Effector memory CD4-positive, alpha-beta T cell (primary cell): ENCODE measurements at regions not wholly inside any gene's neighbourhood (a gene's known extent, or its start where the extent isn't known, plus 50 kb on each side); places are given as distances from the start of the nearest gene placed in this dataset.
"Not testable (repeated sequence)": the region's sequence is repeated elsewhere in the genome, so short reads cannot be mapped to it uniquely, and the experiment has no call there.

Experiments used
- DNase-seq, 3 donors: peaks; one replicate each; pipeline ENCODE4 v3.0.0-alpha.2; 2020
- H3K27ac ChIP-seq: 2 replicates; pipeline ENCODE4 v1.7.0; 2013; ENCODE audit warnings: mild to moderate bottlenecking, low read length, moderate library complexity; ENCODE audit not compliant: insufficient read depth, poor library complexity, severe bottlenecking
- H3K27me3 ChIP-seq: replicated peaks from 2 replicates; pipeline ENCODE4 v1.7.0; 2013; ENCODE audit warnings: mild to moderate bottlenecking, low read length; ENCODE audit not compliant: insufficient read depth, control insufficient read depth, poor library complexity, severe bottlenecking
- H3K36me3 ChIP-seq: 2 replicates; pipeline ENCODE4 v1.7.0; 2013; ENCODE audit warnings: mild to moderate bottlenecking, low read length, moderate library complexity; ENCODE audit not compliant: control insufficient read depth, insufficient read depth
- H3K4me1 ChIP-seq: 2 replicates; pipeline ENCODE4 v1.7.0; 2013; ENCODE audit warnings: low read length, mild to moderate bottlenecking; ENCODE audit not compliant: control insufficient read depth, insufficient read depth, poor library complexity, severe bottlenecking
- H3K4me3 ChIP-seq: 2 replicates; pipeline ENCODE4 v1.7.0; 2013; ENCODE audit warnings: low read length, low read depth, mild to moderate bottlenecking; ENCODE audit not compliant: insufficient read depth, poor library complexity, severe bottlenecking
- H3K9me3 ChIP-seq: 2 replicates; pipeline ENCODE4 v1.7.0; 2013; ENCODE audit warnings: mild to moderate bottlenecking, low read length, moderate library complexity; ENCODE audit not compliant: control insufficient read depth

- H3K36me3 ChIP-seq, H3K27ac ChIP-seq, H3K27me3 ChIP-seq, DNase-seq, H3K4me3 ChIP-seq, H3K4me1 ChIP-seq, H3K9me3 ChIP-seq: not testable (repeated sequence)
Observed at GRCh38 chr1:221604390-221604789, 137.5 kb downstream of the DUSP10 start.

- Histone ChIP-seq H3K36me3 (no peaks in the 10 kb centered on the region), H3K27ac (no peak overlapping the region), H3K9me3 (no peaks in the 10 kb centered on the region), H3K4me1 (no peaks in the 10 kb centered on the region), H3K27me3 (no peaks in the 10 kb centered on the region), H3K4me3 (no peak overlapping the region)
- no peak for DNase-seq
Observed at GRCh38 chr1:221604948-221605347, 136.9 kb downstream of the DUSP10 start.

GRCh38 chr1:221605569-221605968, 136.3 kb downstream of the DUSP10 start:
- no peak for DNase-seq
- Histone ChIP-seq H3K9me3 (no peaks in the 10 kb centered on the region), H3K4me3 (no peak overlapping the region), H3K27ac (no peak overlapping the region), H3K4me1 (no peaks in the 10 kb centered on the region), H3K27me3 (no peaks in the 10 kb centered on the region), H3K36me3 (no peaks in the 10 kb centered on the region)

- H3K27ac ChIP-seq: no peak overlapping the region
- no peaks in the 10 kb centered on the region for H3K36me3 ChIP-seq
- H3K9me3 ChIP-seq: no peaks in the 10 kb centered on the region
- no peaks in the 10 kb centered on the region for H3K27me3 ChIP-seq
- no peak overlapping the region for H3K4me3 ChIP-seq
- no peak for DNase-seq
- no peaks in the 10 kb centered on the region for H3K4me1 ChIP-seq
Observed at GRCh38 chr1:221606256-221606655, 135.6 kb downstream of the DUSP10 start.

GRCh38 chr1:221608835-221609320, 133.0 kb downstream of the DUSP10 start:
- no peaks in the 10 kb centered on the region for H3K4me1 ChIP-seq
- H3K36me3 ChIP-seq: no peaks in the 10 kb centered on the region
- no peaks in the 10 kb centered on the region for H3K27me3 ChIP-seq
- no peaks in the 10 kb centered on the region for H3K9me3 ChIP-seq
- no peak overlapping the region for H3K27ac ChIP-seq
- no peak overlapping the region for H3K4me3 ChIP-seq
- DNase-seq: no peak

GRCh38 chr1:221611656-221612046, 130.2 kb downstream of the DUSP10 start:
- Histone ChIP-seq H3K27me3 (no peaks in the 10 kb centered on the region), H3K4me1 (no peaks in the 10 kb centered on the region), H3K27ac (no peak overlapping the region), H3K4me3 (no peak overlapping the region), H3K9me3 (no peaks in the 10 kb centered on the region), H3K36me3 (no peaks in the 10 kb centered on the region)
- DNase-seq: no peak

GRCh38 chr1:221612047-221612777, 129.7 kb downstream of the DUSP10 start:
- no peak for DNase-seq
- H3K36me3 ChIP-seq: no peaks in the 10 kb centered on the region
- no peaks in the 10 kb centered on the region for H3K9me3 ChIP-seq
- no peaks in the 10 kb centered on the region for H3K27me3 ChIP-seq
- H3K4me3 ChIP-seq: no peak overlapping the region
- no peaks in the 10 kb centered on the region for H3K4me1 ChIP-seq
- H3K27ac ChIP-seq: no peak overlapping the region

- H3K4me1 ChIP-seq: no peaks in the 10 kb centered on the region
- no peak overlapping the region for H3K4me3 ChIP-seq
- DNase-seq: no peak
Observed at GRCh38 chr1:221620437-221621384, 121.2 kb downstream of the DUSP10 start.

GRCh38 chr1:221621683-221622082, 120.2 kb downstream of the DUSP10 start:
- Histone ChIP-seq H3K4me3 (no peak overlapping the region), H3K36me3 (no peaks in the 10 kb centered on the region), H3K27me3 (no peaks in the 10 kb centered on the region), H3K27ac (no peak overlapping the region), H3K9me3 (no peaks in the 10 kb centered on the region), H3K4me1 (no peaks in the 10 kb centered on the region)
- no peak for DNase-seq

More at GRCh38 chr1:221620437-221621384, 121.2 kb downstream of the DUSP10 start:
- Histone ChIP-seq H3K36me3 (no peaks in the 10 kb centered on the region), H3K27me3 (no peaks in the 10 kb centered on the region), H3K27ac (no peak overlapping the region), H3K9me3 (no peaks in the 10 kb centered on the region)

- DNase-seq: no peak
- Histone ChIP-seq H3K4me1 (no peaks in the 10 kb centered on the region), H3K4me3 (no peak overlapping the region), H3K27me3 (no peaks in the 10 kb centered on the region), H3K9me3 (no peaks in the 10 kb centered on the region), H3K27ac (no peak overlapping the region), H3K36me3 (no peaks in the 10 kb centered on the region)
Observed at GRCh38 chr1:221622389-221622788, 119.5 kb downstream of the DUSP10 start.
